NB4 (cell line): ENCODE measurements at regions not wholly inside any gene's neighbourhood (a gene's known extent, or its start where the extent isn't known, plus 50 kb on each side); places are given as distances from the start of the nearest gene placed in this dataset.

Source experiments
- DNase-seq: peaks from one replicate; pipeline ENCODE4 v3.0.0; 2010; ENCODE audit warnings: low read depth
- H3K4me3 ChIP-seq: one replicate; pipeline ENCODE4 v1.5.1; 2011; ENCODE audit warnings: mild to moderate bottlenecking, low read depth, low read length, moderate library complexity
- MYC ChIP-seq: IDR thresholded peaks from 2 replicates; pipeline ENCODE4 v1.6.1; 2011; ENCODE audit warnings: low read depth, low read length
- POLR2A ChIP-seq: IDR thresholded peaks from 2 replicates; pipeline ENCODE4 v1.6.1; 2011; ENCODE audit warnings: mild to moderate bottlenecking; ENCODE audit not compliant: insufficient read length; ENCODE audit errors: extremely low read depth
- TF ChIP-seq, protein P1 (sequence below): IDR thresholded peaks from one replicate; pipeline ENCODE4 v1.5.1; 2012; ENCODE audit warnings: low read depth, low read length
- TF ChIP-seq, protein P2 (sequence below): IDR thresholded peaks from 2 replicates; pipeline ENCODE4 v1.6.1; 2011; ENCODE audit warnings: low read depth, low read length

DNA sequence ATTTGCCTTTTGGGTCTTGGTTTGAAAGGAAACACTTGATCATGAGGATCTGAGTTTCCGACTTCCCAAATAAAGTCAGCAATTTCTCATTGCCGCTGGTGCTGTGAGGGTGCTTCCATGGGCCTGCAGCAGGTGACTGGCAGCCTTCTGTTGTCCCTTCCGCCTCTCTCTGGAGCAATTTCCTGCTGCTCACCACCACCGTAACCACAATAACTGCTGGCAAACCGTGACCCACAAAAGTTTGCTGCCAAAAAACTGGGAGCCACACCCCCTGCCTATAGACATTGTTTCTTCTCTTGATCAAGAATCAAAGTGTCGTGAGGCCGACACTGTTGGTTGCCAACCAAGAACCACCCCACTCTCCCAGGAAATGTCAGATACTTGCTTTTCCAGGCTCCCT is 164.0 kb downstream of the NR2F2 start:
- TF ChIP-seq, protein P1, sequence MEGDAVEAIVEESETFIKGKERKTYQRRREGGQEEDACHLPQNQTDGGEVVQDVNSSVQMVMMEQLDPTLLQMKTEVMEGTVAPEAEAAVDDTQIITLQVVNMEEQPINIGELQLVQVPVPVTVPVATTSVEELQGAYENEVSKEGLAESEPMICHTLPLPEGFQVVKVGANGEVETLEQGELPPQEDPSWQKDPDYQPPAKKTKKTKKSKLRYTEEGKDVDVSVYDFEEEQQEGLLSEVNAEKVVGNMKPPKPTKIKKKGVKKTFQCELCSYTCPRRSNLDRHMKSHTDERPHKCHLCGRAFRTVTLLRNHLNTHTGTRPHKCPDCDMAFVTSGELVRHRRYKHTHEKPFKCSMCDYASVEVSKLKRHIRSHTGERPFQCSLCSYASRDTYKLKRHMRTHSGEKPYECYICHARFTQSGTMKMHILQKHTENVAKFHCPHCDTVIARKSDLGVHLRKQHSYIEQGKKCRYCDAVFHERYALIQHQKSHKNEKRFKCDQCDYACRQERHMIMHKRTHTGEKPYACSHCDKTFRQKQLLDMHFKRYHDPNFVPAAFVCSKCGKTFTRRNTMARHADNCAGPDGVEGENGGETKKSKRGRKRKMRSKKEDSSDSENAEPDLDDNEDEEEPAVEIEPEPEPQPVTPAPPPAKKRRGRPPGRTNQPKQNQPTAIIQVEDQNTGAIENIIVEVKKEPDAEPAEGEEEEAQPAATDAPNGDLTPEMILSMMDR = no peak
- TF ChIP-seq, protein P2, sequence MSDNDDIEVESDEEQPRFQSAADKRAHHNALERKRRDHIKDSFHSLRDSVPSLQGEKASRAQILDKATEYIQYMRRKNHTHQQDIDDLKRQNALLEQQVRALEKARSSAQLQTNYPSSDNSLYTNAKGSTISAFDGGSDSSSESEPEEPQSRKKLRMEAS = peak; percentile 53; the same call in 1 of the 2 replicates
- TF ChIP-seq MYC = peak; percentile 72
- peak; percentile 53 for TF ChIP-seq POLR2A
- peak; percentile 99 for DNase-seq
- peak overlapping the region; percentile 74 for H3K4me3 ChIP-seq

DNA sequence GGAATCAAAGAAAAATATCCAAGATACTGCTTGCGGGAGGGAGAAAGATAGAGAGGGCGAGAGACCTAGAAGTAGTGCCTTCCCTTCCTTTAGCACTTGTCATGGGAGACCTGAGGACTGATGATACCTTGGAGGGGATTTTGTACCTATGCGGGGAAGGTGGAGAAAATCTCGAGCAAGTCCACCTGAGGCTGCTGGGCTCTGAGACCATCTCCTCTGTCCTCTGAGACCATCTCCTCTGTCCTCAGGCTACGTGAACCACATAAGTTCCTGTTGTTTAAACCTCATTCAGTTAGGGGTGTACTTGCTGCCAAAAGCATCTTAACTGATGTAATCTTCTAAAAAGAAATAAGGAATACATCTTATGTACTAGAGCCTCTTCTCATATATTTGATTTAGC is 164.9 kb downstream of the NR2F2 start:
- peak; percentile 64 for DNase-seq
- no peak for TF ChIP-seq MYC
- TF ChIP-seq, protein P2 = no peak
- no peak for TF ChIP-seq POLR2A
- peak overlapping the region; percentile 74 for H3K4me3 ChIP-seq

DNA sequence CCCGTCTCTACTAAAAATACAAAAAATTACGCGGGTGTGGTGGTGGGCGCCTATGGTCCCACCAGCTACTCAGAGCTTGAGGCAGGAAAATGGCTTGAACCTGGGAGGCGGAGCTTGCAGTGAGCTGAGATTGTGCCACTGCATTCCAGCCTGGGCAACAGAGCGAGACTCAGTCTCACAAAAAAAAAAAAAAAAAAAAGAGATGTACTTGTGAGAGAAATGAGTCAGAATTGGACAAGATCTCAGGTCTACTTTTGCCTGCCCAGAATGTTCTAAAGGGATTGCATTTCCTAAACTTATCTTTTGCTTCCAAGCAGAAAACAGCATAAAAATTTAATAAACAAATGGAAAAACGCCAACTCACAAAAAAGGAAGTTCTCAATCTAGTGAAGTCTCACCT is 167.5 kb downstream of the NR2F2 start:
- no peak for DNase-seq
- no peak for TF ChIP-seq MYC
- TF ChIP-seq POLR2A = no peak
- TF ChIP-seq, protein P2 = no peak
- TF ChIP-seq, protein P1 = no peak
- no peak overlapping the region for H3K4me3 ChIP-seq

DNA sequence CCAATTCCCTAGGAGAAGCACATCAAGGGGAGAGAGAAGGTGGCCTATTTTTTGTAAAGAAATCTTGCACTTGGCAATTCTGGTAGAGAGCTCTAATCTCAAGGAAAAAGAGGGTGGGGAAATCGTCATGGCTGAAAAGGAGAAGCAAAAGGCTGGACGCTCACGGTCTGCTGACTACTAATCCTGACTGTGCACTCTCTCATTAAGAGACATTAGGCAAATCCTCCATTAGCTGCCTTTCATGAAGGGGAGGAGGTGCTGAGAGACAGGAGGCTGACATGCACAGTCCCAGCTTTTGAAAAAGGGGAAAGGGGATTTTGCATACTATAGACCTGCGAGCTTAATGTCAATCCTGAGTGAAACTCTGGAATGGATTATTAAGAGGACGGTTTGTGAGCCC is 170.0 kb downstream of the NR2F2 start:
- TF ChIP-seq MYC (no peak), POLR2A (no peak)
- TF ChIP-seq, protein P2 = no peak
- TF ChIP-seq, protein P1 = no peak
- no peak overlapping the region for H3K4me3 ChIP-seq
- peak; percentile 36 for DNase-seq

DNA sequence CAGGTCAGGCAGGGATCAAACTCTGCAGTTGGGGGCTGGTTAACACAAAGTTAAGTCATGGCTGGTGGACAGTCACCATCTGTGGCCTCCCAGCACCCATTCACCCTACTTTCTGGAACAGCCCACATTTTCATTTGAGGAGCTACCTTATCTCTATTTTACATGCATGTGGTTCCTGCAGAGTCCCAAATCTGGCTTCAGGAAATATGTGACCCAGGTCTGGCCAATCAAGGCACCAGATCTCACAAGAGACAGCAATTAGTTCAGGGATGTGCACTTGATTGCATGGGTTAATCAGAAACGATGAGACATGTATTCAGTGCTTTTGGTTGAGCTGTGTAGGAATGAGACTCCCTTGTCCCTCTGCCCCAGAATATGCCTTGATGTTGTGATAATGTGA is 170.9 kb downstream of the NR2F2 start:
- TF ChIP-seq MYC = no peak
- TF ChIP-seq POLR2A = no peak
- TF ChIP-seq, protein P1 = no peak
- TF ChIP-seq, protein P2 = no peak
- DNase-seq = no peak
- H3K4me3 ChIP-seq = no peak overlapping the region

DNA sequence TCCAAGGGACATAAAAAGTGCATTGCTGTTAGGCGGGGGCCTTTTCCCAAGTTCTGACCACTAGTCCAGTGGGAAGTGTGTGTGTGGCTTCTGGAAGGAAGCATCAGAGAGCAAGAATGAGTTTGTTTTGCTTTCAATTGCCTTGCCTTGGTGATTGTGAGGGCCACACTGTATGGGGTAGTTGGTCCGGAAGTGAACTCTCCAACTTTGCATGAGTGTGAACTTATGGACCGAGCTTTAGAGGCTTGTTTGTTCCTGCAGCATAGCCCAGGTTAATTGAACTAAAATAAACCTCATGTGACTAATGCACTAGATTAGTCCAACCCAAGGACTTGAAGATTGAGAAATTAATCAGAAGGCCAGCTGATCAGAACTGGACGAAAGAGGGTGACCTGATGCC is 171.7 kb downstream of the NR2F2 start:
- TF ChIP-seq, protein P2 = no peak
- TF ChIP-seq, protein P1 = no peak
- TF ChIP-seq POLR2A = no peak
- TF ChIP-seq MYC = no peak
- no peak overlapping the region for H3K4me3 ChIP-seq
- DNase-seq = no peak
